ENCODE measurements at regions not wholly inside any gene's neighbourhood (a gene's known extent, or its start where the extent isn't known, plus 50 kb on each side); places are given as distances from the start of the nearest gene placed in this dataset.

DNA sequence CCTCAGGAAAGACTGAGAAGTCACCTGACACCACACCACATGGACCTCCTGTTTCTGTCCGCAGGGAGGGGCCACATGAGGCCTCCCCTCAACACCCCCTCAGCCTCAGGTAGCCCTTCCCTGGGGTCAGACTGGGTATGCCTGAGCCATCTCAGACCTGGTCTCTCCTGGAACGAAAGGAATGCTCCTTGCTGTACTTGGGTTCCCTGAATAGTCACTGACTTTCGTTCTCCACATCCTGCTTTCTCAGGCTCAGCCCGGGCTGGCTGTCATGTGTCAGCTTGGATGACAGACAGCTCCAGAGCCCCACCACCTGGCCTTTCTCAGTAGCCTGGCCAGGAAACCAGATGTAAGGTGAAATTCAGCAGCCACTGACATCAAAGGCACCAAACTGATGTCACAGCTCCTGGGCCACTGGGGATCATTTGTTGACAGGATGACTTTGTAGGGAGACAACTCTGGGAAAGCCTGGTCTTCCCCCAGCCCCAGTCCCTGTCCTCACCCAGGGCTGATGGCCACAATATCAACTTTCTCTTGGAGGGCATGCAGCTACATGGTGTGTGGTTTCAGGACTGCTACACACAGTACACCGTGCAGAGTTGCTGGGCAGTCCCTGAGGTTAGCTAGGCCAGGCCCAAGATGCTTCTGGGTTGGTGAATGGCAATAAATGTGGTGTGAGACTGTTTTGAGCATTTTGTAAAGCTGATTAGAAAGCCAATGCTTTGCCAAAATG, 141.4 kb upstream of the MRPS22 start:
- intact Hi-C loops (cut with micrococcal nuclease), result no loop called here
- BruUV-seq (replicated peaks), result no TSS peak
- H2BK5ac ChIP-seq (ENCODE audit: low read depth, low read length, poor library complexity, severe bottlenecking), result no peak overlapping the region

More for the DNA sequence above, 141.4 kb upstream of the MRPS22 start:
- ChIA-PET POLR2A (ENCODE audit: unreplicated experiment) (no interaction called here), CTCF (no interaction called here)
- no peak overlapping the region for H2BK20ac ChIP-seq (ENCODE audit: low read depth, low read length)
- H3K4ac ChIP-seq (ENCODE audit: low read depth, low read length), result no peak overlapping the region
- in situ Hi-C loops (cut with MboI; ENCODE audit: low sequenced_read_pairs) (no loop called here), dilution Hi-C loops (cut with HindIII; ENCODE audit: low sequenced_read_pairs, unreplicated experiment) (no loop called here)
- no peaks in the 10 kb centered on the region for H3K9me3 ChIP-seq (ENCODE audit: control insufficient read depth, insufficient read depth, low read length)
- H3K4me2 ChIP-seq (ENCODE audit: low read depth, low read length), result no peak overlapping the region
- H3K23ac ChIP-seq (ENCODE audit: low read depth, low read length), result no peak overlapping the region
- H3K18ac ChIP-seq (ENCODE audit: low read depth, low read length), result no peak overlapping the region
- no peak overlapping the region for H2AK9ac ChIP-seq (replicated peaks; ENCODE audit: low read depth, low read length, poor library complexity)
- no peak overlapping the region for H4K8ac ChIP-seq (ENCODE audit: low read depth in 2 of 2, low read length in 2 of 2)
- H3K14ac ChIP-seq (replicated peaks; ENCODE audit: low read depth, low read length), result no peak overlapping the region
- H2AFZ ChIP-seq (replicated peaks; ENCODE audit: low read length, poor library complexity), result peak overlapping the region; percentile 3
- no peak overlapping the region for H2AK5ac ChIP-seq (ENCODE audit: low read depth, low read length)
- H4K5ac ChIP-seq (ENCODE audit: low read depth, low read length), result no peak overlapping the region
- ATAC-seq (ENCODE audit: low read depth), result no peak
- no peak overlapping the region for H3K56ac ChIP-seq (ENCODE audit: extremely low read depth, insufficient read depth, low read length)
- H3K36me3 ChIP-seq (ENCODE audit: control insufficient read depth, insufficient read depth, low read length), result no peaks in the 10 kb centered on the region
- no peaks in the 10 kb centered on the region for H3K79me1 ChIP-seq (ENCODE audit: low read depth in 1 of 2, low read length in 2 of 2)
- H3K4me1 ChIP-seq (ENCODE audit: control insufficient read depth, insufficient read depth, low read length), result no peaks in the 10 kb centered on the region
- no peak overlapping the region for H2BK15ac ChIP-seq (ENCODE audit: low read depth, low read length)
- H3K9ac ChIP-seq (ENCODE audit: low read depth, low read length), result no peak overlapping the region
- H3K4me3 ChIP-seq (ENCODE audit: insufficient read depth, low read depth, low read length), result no peak overlapping the region
- H4K91ac ChIP-seq (ENCODE audit: insufficient read depth, low read depth, low read length), result no peak overlapping the region
- no peaks in the 10 kb centered on the region for H3K9me1 ChIP-seq (ENCODE audit: insufficient read depth, low read length)
- H3K27ac ChIP-seq (ENCODE audit: insufficient read depth, low read length), result no peak overlapping the region
- TF ChIP-seq RFX5 (IDR thresholded peaks at IDR 0.05; ENCODE audit: low read depth, low read length) (no peak), SMC3 (IDR thresholded peaks at IDR 0.05; ENCODE audit: low read depth, low read length) (no peak), RCOR1 (IDR thresholded peaks at IDR 0.05; ENCODE audit: insufficient replicate concordance, low read length) (no peak), BHLHE40 (IDR thresholded peaks at IDR 0.05; ENCODE audit: low read depth, low read length) (no peak), NFE2L2 (IDR thresholded peaks at IDR 0.05; ENCODE audit: low read depth, low read length) (no peak), MAFK (IDR thresholded peaks at IDR 0.05; ENCODE audit: low read depth, low read length) (no peak), POLR2A (IDR thresholded peaks at IDR 0.05; ENCODE audit: low read depth, low read length) (no peak), CEBPB (IDR thresholded peaks at IDR 0.05; ENCODE audit: low read depth, low read length) (no peak), MXI1 (IDR thresholded peaks at IDR 0.05; ENCODE audit: borderline replicate concordance, low read depth, low read length) (no peak)
- TF ChIP-seq, protein P1, sequence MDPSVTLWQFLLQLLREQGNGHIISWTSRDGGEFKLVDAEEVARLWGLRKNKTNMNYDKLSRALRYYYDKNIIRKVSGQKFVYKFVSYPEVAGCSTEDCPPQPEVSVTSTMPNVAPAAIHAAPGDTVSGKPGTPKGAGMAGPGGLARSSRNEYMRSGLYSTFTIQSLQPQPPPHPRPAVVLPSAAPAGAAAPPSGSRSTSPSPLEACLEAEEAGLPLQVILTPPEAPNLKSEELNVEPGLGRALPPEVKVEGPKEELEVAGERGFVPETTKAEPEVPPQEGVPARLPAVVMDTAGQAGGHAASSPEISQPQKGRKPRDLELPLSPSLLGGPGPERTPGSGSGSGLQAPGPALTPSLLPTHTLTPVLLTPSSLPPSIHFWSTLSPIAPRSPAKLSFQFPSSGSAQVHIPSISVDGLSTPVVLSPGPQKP (IDR thresholded peaks at IDR 0.05; ENCODE audit: borderline replicate concordance, low read depth, low read length), result no peak
- TF ChIP-seq, protein P2, sequence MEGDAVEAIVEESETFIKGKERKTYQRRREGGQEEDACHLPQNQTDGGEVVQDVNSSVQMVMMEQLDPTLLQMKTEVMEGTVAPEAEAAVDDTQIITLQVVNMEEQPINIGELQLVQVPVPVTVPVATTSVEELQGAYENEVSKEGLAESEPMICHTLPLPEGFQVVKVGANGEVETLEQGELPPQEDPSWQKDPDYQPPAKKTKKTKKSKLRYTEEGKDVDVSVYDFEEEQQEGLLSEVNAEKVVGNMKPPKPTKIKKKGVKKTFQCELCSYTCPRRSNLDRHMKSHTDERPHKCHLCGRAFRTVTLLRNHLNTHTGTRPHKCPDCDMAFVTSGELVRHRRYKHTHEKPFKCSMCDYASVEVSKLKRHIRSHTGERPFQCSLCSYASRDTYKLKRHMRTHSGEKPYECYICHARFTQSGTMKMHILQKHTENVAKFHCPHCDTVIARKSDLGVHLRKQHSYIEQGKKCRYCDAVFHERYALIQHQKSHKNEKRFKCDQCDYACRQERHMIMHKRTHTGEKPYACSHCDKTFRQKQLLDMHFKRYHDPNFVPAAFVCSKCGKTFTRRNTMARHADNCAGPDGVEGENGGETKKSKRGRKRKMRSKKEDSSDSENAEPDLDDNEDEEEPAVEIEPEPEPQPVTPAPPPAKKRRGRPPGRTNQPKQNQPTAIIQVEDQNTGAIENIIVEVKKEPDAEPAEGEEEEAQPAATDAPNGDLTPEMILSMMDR (conservative IDR thresholded peaks at IDR 0.05; ENCODE audit: low read depth, low read length), result no peak
- TF ChIP-seq, protein P3, sequence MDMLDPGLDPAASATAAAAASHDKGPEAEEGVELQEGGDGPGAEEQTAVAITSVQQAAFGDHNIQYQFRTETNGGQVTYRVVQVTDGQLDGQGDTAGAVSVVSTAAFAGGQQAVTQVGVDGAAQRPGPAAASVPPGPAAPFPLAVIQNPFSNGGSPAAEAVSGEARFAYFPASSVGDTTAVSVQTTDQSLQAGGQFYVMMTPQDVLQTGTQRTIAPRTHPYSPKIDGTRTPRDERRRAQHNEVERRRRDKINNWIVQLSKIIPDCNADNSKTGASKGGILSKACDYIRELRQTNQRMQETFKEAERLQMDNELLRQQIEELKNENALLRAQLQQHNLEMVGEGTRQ (IDR thresholded peaks at IDR 0.05; ENCODE audit: low read depth, low read length), result no peak
- DNase-seq, result no peak
- H3K27me3 ChIP-seq (ENCODE audit: control insufficient read depth, insufficient read depth, low read length), result peaks cover 1% of the 10 kb centered on the region
- WGBS, 2 experiments (ENCODE audit: extremely low coverage in 2 of 2, insufficient read length in 1 of 2), result no CpG with 5 or more reads among the region's 5 CpGs
- H4K20me1 ChIP-seq (ENCODE audit: insufficient read depth, low read length), result no peaks in the 10 kb centered on the region
- H2BK120ac ChIP-seq (ENCODE audit: low read depth, low read length), result no peak overlapping the region

All from IMR-90 (cell line).